ENCODE measurements at regions not wholly inside any gene's neighbourhood (a gene's known extent, or its start where the extent isn't known, plus 50 kb on each side); places are given as distances from the start of the nearest gene placed in this dataset.

GRCh38 chr15:62307551-62307950 lies 142.5 kb upstream of the C2CD4B start:
- TF ChIP-seq CTCF (IDR thresholded peaks at IDR 0.05 in 8 of 11, conservative IDR thresholded peaks at IDR 0.05 in 3 of 11) (no peak), POLR2AphosphoS5 (IDR thresholded peaks at IDR 0.05) (no peak), POLR2A (IDR thresholded peaks at IDR 0.05) (no peak)
